Endodermal cell (in vitro differentiated cells): ENCODE measurements at regions not wholly inside any gene's neighbourhood (a gene's known extent, or its start where the extent isn't known, plus 50 kb on each side); places are given as distances from the start of the nearest gene placed in this dataset.

Source experiments
- DNase-seq: peaks from one replicate; pipeline ENCODE4 v3.0.0-alpha.2; 2017
- H3K27ac ChIP-seq: 2 replicates; pipeline ENCODE4 v1.5.1; 2013; ENCODE audit warnings: mild to moderate bottlenecking, low read depth, low read length, moderate library complexity
- H3K27me3 ChIP-seq: 2 replicates; pipeline ENCODE4 v1.6.1; 2013; ENCODE audit warnings: mild to moderate bottlenecking, low read length, moderate library complexity; ENCODE audit not compliant: insufficient read depth, control insufficient read depth, poor library complexity, severe bottlenecking
- H3K36me3 ChIP-seq: 2 replicates; pipeline ENCODE4 v1.7.0; 2013; ENCODE audit warnings: mild to moderate bottlenecking, low read length, moderate library complexity; ENCODE audit not compliant: control insufficient read depth, insufficient read depth
- H3K4me1 ChIP-seq: one replicate; pipeline ENCODE4 v1.7.0; 2013; ENCODE audit warnings: low read length; ENCODE audit not compliant: control insufficient read depth, insufficient read depth
- H3K4me3 ChIP-seq: 2 replicates; pipeline ENCODE4 v1.5.1; 2013; ENCODE audit warnings: mild to moderate bottlenecking, low read length, moderate library complexity
- H3K9ac ChIP-seq: 2 replicates; pipeline ENCODE4 v1.6.1; 2013; ENCODE audit warnings: mild to moderate bottlenecking, low read length, moderate library complexity; ENCODE audit not compliant: poor library complexity, severe bottlenecking; ENCODE audit errors: extremely low read depth
- H3K9me3 ChIP-seq: 2 replicates; pipeline ENCODE4 v1.6.1; 2013; ENCODE audit warnings: mild to moderate bottlenecking, low read length, moderate library complexity; ENCODE audit not compliant: control insufficient read depth
- H3K27ac Mint-ChIP-seq: 2 replicates; pipeline ENCODE4 v1.8.0; 2020; ENCODE audit warnings: mixed read lengths
- H3K27me3 Mint-ChIP-seq: 2 replicates; pipeline ENCODE4 v1.8.0; 2021; ENCODE audit warnings: mild to moderate bottlenecking, mixed read lengths; ENCODE audit not compliant: insufficient read depth
- H3K36me3 Mint-ChIP-seq: 2 replicates; pipeline ENCODE4 v1.8.0; 2020; ENCODE audit warnings: low read depth, mixed read lengths
- H3K4me1 Mint-ChIP-seq: 2 replicates; pipeline ENCODE4 v1.8.0; 2020; ENCODE audit warnings: mixed read lengths
- H3K4me3 Mint-ChIP-seq: 2 replicates; pipeline ENCODE4 v1.8.0; 2020; ENCODE audit warnings: mild to moderate bottlenecking, moderate library complexity, mixed read lengths
- H3K9me3 Mint-ChIP-seq: 2 replicates; pipeline ENCODE4 v1.8.0; 2020; ENCODE audit warnings: mild to moderate bottlenecking, mixed read lengths
- CTCF ChIP-seq: fragments of 200-600 bp; sonication (generic); conservative IDR thresholded peaks from 2 replicates; pipeline ENCODE4 v1.5.0; 2021; ENCODE audit warnings: antibody characterized with exemption, mild to moderate bottlenecking
- WGBS, 2 experiments: methylation state at CpG; one replicate each; pipeline versions ENCODE4 v1.1.5 to v1.1.7; 2013; ENCODE audit warnings: missing lambda C conversion rate in 2 of 2, mixed read lengths in 1 of 2; ENCODE audit not compliant: insufficient coverage in 1 of 2, insufficient read length in 1 of 2; 5-methylcytosine and 5-hydroxymethylcytosine counted together

GRCh38 chr13:85411591-85411990 is 387.6 kb downstream of the SLITRK6 start:
- no peak overlapping the region for H3K27ac ChIP-seq
- no peak overlapping the region for H3K27ac Mint-ChIP-seq
- H3K4me1 ChIP-seq = no peaks in the 10 kb centered on the region
- 88 to 100% methylated on average over 1 to 2 of the region's 2 CpGs for WGBS, 2 experiments
- no peaks in the 10 kb centered on the region for H3K27me3 Mint-ChIP-seq
- no peak overlapping the region for H3K4me3 Mint-ChIP-seq
- no peaks in the 10 kb centered on the region for H3K9me3 Mint-ChIP-seq
- H3K36me3 Mint-ChIP-seq = no peaks in the 10 kb centered on the region
- DNase-seq = no peak
- no peaks in the 10 kb centered on the region for H3K4me1 Mint-ChIP-seq
- H3K9me3 ChIP-seq = no peaks in the 10 kb centered on the region
- H3K4me3 ChIP-seq = no peak overlapping the region
- H3K36me3 ChIP-seq = no peaks in the 10 kb centered on the region
- no peak overlapping the region for H3K9ac ChIP-seq
- TF ChIP-seq CTCF = no peak
- no peaks in the 10 kb centered on the region for H3K27me3 ChIP-seq

GRCh38 chr13:85408415-85408814 is 390.8 kb downstream of the SLITRK6 start:
- Mint-ChIP-seq H3K36me3 (no peaks in the 10 kb centered on the region), H3K4me1 (no peaks in the 10 kb centered on the region), H3K9me3 (no peaks in the 10 kb centered on the region), H3K27ac (no peak overlapping the region), H3K27me3 (no peaks in the 10 kb centered on the region), H3K4me3 (no peak overlapping the region)
- no peaks in the 10 kb centered on the region for H3K36me3 ChIP-seq
- no peak for TF ChIP-seq CTCF
- H3K4me3 ChIP-seq = no peak overlapping the region
- 81 to 100% methylated on average over 1 to 3 of the region's 3 CpGs for WGBS, 2 experiments
- H3K27ac ChIP-seq = no peak overlapping the region
- no peak overlapping the region for H3K9ac ChIP-seq
- H3K9me3 ChIP-seq = no peaks in the 10 kb centered on the region
- H3K27me3 ChIP-seq = no peaks in the 10 kb centered on the region
- no peaks in the 10 kb centered on the region for H3K4me1 ChIP-seq
- no peak for DNase-seq

- no peak for TF ChIP-seq CTCF
- Histone ChIP-seq H3K36me3 (no peaks in the 10 kb centered on the region), H3K27ac (no peak overlapping the region), H3K4me1 (no peaks in the 10 kb centered on the region), H3K4me3 (no peak overlapping the region), H3K27me3 (no peaks in the 10 kb centered on the region), H3K9ac (no peak overlapping the region), H3K9me3 (no peaks in the 10 kb centered on the region)
- no peak for DNase-seq
- Mint-ChIP-seq H3K4me1 (no peaks in the 10 kb centered on the region), H3K27me3 (no peaks in the 10 kb centered on the region), H3K4me3 (no peak overlapping the region), H3K27ac (no peak overlapping the region), H3K36me3 (no peaks in the 10 kb centered on the region), H3K9me3 (no peaks in the 10 kb centered on the region)
- WGBS, 2 experiments = 95% methylated on average over 5 of the region's 5 CpGs; no CpG with 5 or more reads in 1 of the 2 experiments
Observed at GRCh38 chr13:85406269-85406975, 392.8 kb downstream of the SLITRK6 start.
